ENCODE measurements at regions not wholly inside any gene's neighbourhood (a gene's known extent, or its start where the extent isn't known, plus 50 kb on each side); places are given as distances from the start of the nearest gene placed in this dataset.

DNA sequence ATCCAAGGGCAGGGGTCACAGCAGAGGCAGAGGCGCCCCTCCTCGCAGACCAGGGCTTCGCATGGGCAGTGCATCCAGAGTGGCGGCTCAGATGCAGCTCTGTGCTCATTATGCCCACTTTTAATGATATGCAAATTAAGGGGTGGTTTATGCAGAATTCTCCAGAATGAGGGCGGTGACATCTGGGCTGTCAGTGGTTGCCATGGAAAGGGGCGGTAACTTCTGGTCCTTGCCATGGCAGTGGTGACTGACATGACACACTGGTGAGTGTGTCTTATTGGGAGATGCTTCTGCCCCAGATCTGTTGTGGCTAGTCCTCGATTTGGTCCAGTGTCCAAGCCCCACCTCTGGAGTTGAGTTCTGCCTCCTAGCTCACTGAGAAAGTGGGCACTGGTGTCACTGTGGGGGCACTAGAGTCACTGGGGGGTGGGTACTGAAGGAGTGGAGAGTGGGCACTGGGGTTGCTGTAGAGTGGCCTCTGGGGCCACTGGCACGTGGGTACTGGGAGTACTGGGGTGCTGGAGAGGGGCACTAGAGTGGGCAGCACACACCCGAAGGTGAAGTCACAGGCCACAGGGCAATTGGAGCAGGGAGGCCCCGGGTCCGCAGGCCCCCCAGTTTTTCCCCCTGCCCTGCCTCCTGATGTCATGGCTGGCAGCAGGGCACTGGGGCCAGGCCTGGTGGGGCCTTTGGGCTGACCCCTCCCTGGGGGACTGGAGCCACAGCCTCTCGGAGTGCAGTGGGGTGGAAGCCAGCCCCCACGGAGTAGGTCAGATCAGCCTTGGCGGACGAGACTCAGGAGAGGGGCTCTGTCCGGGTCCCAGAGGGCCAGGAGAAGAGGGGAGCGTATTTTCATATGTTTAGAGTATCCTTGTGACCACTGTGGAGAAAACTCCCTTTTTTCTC, 98.6 kb upstream of the NKX1-1 start:
- Histone ChIP-seq H3K36me3 (ENCODE audit: control insufficient read depth, insufficient read depth, low read length) (no peaks in the 10 kb centered on the region), H3K4me3 (ENCODE audit: extremely low read depth, insufficient read depth, low read length, poor library complexity, severe bottlenecking) (no peak overlapping the region), H3K9me3 (ENCODE audit: control insufficient read depth, low read length) (no peaks in the 10 kb centered on the region), H3K4me1 (ENCODE audit: control insufficient read depth, insufficient read depth, low read length, poor library complexity, severe bottlenecking) (no peaks in the 10 kb centered on the region), H3K27ac (ENCODE audit: low read depth, low read length, severe bottlenecking) (no peak overlapping the region)
- WGBS, 2 experiments (ENCODE audit: insufficient coverage in 2 of 2): 87 to 88% methylated on average over 13 to 15 of the region's 17 CpGs

DNA sequence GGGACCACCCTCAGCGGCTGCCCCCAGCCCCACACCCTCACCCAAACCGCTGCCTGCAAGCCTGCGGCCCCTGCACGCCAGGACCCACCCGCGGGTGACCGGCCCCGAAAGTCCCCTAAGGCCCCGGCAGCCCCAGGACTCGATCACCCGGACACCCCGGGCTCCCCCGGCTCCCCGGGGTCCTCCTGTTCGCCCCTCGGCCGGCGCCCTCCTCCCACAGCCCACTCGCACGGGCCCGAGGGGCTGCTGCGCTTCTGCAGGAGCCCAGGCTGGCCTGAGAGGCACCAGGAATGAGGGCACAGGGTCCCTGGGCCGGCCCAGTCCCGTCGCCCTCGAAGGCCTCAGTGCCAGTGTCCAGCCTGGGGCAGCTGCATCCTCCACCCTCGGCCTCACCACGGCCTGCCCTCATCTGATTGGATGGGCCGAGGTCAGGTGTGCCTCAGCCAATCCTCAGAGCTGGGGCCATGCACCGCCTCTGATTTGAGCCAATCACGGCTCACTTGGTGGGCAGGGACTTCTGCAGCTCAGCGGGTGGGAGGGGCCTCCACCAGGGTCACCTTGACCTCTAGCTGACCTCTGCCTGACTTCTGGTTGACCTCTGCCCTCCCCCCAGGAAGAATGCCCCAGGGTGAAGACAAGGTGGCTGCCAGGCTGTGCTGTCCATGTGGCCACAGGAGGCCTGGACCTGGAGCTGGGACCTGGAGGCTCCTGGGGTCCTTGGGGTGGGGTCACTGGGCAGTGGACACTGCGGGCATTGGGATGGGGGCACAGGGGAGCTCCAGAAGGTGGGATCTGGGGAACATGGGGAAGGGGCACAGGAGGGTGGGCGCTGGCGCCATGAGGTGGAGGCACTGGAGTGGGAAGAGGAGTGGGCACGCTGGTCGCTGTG, 97.6 kb upstream of the NKX1-1 start:
- WGBS, 2 experiments (ENCODE audit: insufficient coverage in 2 of 2): 92 to 97% methylated on average over 28 to 37 of the region's 37 CpGs
- Histone ChIP-seq H3K4me3 (ENCODE audit: extremely low read depth, insufficient read depth, low read length, poor library complexity, severe bottlenecking) (no peak overlapping the region), H3K4me1 (ENCODE audit: control insufficient read depth, insufficient read depth, low read length, poor library complexity, severe bottlenecking) (no peaks in the 10 kb centered on the region), H3K27ac (ENCODE audit: low read depth, low read length, severe bottlenecking) (no peak overlapping the region), H3K9me3 (ENCODE audit: control insufficient read depth, low read length) (no peaks in the 10 kb centered on the region), H3K36me3 (ENCODE audit: control insufficient read depth, insufficient read depth, low read length) (no peaks in the 10 kb centered on the region)

DNA sequence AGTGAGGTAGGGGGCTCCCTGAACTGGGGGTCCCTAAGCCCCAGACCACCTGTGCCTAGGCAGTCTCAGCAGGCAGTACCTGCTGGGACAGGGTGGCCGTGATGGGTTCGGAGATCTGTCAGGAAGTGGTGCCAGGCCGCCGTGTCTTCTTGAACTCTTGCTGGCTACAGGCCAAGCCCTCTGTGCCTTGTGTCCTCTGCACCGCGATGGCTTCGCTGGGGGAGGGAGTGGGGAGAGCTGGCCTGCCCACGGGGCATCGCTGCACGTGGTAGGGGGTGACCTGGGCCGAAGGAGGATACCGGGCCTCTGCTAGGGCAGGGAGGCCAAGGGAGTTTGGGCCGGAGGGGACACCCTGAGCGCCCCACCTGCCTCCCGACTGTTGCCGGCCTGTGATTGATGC, 96.7 kb upstream of the NKX1-1 start:
- WGBS, 2 experiments (ENCODE audit: insufficient coverage in 2 of 2): 91 to 95% methylated on average over 12 to 16 of the region's 16 CpGs
- no peaks in the 10 kb centered on the region for H3K36me3 ChIP-seq (ENCODE audit: control insufficient read depth, insufficient read depth, low read length)
- no peaks in the 10 kb centered on the region for H3K9me3 ChIP-seq (ENCODE audit: control insufficient read depth, low read length)
- H3K4me3 ChIP-seq (ENCODE audit: extremely low read depth, insufficient read depth, low read length, poor library complexity, severe bottlenecking): no peak overlapping the region
- H3K27ac ChIP-seq (ENCODE audit: low read depth, low read length, severe bottlenecking): no peak overlapping the region
- no peaks in the 10 kb centered on the region for H3K4me1 ChIP-seq (ENCODE audit: control insufficient read depth, insufficient read depth, low read length, poor library complexity, severe bottlenecking)

DNA sequence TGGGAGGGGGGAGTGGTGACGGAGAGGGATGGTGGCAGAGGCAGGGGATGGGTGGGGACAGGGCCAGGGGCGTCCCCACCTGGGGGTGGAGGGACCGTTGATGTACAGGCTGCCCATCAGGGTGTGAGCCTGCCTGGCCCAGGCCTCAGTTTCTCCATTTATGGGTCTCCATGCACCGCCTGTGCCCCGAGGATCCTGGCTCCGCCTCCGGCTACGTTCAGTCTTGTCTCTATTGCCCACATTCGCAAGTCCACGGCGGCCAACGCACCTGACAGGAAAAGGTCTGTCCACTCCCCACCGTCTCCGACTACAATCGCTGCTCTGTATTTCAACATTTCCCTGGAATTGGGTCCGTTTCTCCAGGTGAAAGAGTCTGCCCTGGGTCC, 96.3 kb upstream of the NKX1-1 start:
- H3K9me3 ChIP-seq (ENCODE audit: control insufficient read depth, low read length): no peaks in the 10 kb centered on the region
- H3K27ac ChIP-seq (ENCODE audit: low read depth, low read length, severe bottlenecking): no peak overlapping the region
- WGBS, 2 experiments (ENCODE audit: insufficient coverage in 2 of 2): 89 to 93% methylated on average over 13 to 16 of the region's 16 CpGs
- H3K4me3 ChIP-seq (ENCODE audit: extremely low read depth, insufficient read depth, low read length, poor library complexity, severe bottlenecking): no peak overlapping the region
- no peaks in the 10 kb centered on the region for H3K36me3 ChIP-seq (ENCODE audit: control insufficient read depth, insufficient read depth, low read length)
- no peaks in the 10 kb centered on the region for H3K4me1 ChIP-seq (ENCODE audit: control insufficient read depth, insufficient read depth, low read length, poor library complexity, severe bottlenecking)

DNA sequence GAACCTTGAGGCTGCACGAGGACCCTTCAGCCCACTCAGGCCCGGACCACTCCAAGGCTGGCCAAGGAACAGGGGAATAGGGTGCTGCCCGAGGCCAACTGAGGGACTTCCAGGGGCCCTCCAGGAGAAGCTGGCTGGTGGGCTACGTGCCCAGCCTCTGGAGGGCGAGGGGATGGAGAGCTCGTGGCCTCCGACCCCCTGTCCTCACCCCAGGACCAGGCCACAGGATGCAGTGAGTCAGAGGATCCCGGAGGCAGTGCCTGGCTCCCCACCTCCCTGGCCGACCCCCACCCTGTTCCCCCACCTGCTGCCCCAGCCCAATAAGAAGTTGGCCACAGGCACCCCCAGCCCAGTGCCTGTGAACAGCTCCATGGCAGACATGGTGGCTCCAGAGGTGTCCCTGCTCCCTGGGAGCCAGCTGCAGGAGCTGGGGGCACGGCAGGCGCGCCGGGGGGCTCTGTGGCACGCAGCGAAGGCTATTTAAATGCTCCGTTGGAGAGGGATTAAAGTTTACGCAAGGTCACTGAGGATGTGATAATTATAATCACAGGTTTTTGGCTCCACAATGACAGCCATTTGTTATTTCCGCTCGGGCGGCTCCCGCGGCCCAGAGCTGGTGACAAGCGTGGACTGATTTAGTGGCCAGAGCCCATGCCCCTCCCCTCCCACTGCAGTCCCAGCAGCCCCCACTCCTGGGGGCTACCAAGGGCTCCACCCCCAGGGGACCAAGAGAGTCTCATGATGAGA, 95.7 kb upstream of the NKX1-1 start:
- no peaks in the 10 kb centered on the region for H3K9me3 ChIP-seq (ENCODE audit: control insufficient read depth, low read length)
- 87 to 88% methylated on average over 15 to 17 of the region's 23 CpGs for WGBS, 2 experiments (ENCODE audit: insufficient coverage in 2 of 2)
- H3K4me3 ChIP-seq (ENCODE audit: extremely low read depth, insufficient read depth, low read length, poor library complexity, severe bottlenecking): no peak overlapping the region
- H3K36me3 ChIP-seq (ENCODE audit: control insufficient read depth, insufficient read depth, low read length): no peaks in the 10 kb centered on the region
- H3K27ac ChIP-seq (ENCODE audit: low read depth, low read length, severe bottlenecking): no peak overlapping the region
- H3K4me1 ChIP-seq (ENCODE audit: control insufficient read depth, insufficient read depth, low read length, poor library complexity, severe bottlenecking): no peaks in the 10 kb centered on the region

DNA sequence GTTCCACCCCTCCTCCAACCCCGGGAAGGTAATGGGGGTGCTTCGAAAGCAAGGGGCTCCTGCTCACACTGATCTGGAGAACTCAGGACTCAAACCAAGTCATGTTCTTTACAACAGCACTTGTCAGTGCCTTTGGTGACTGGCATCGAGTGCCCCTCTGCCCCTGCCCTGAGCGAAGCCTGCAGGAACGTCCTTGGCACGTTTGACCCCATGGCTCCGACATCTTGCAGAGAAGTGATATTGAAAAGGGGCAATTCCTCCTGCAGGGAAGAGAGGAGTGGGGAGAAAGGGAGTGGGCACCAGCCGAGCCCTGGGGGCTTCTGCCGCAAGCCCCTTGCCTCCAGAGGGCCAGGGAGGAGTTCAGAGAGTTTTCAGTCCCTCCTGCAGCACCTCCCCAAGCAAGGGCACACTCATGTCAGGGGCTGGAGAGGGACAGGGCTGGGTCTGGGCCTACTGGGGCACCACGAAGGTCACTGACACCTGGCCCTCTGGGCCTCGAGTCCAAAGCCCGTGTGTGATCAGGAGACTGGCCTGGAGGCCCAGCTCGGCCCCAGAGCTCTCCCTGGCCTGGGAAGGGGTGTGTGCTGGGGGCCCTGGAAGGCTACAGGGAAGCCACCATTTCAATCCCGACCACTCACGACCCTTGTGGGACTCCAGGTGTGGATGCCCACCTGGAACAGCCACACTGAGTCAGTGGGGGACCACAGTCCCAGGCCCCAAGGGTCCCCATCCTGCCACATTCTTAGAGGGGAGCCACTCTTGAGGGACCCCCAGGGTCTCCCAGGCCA, 94.9 kb upstream of the NKX1-1 start:
- 81 to 87% methylated on average over 11 to 14 of the region's 15 CpGs for WGBS, 2 experiments (ENCODE audit: insufficient coverage in 2 of 2)
- no peak overlapping the region for H3K4me3 ChIP-seq (ENCODE audit: extremely low read depth, insufficient read depth, low read length, poor library complexity, severe bottlenecking)
- H3K9me3 ChIP-seq (ENCODE audit: control insufficient read depth, low read length): no peaks in the 10 kb centered on the region
- H3K36me3 ChIP-seq (ENCODE audit: control insufficient read depth, insufficient read depth, low read length): no peaks in the 10 kb centered on the region
- H3K4me1 ChIP-seq (ENCODE audit: control insufficient read depth, insufficient read depth, low read length, poor library complexity, severe bottlenecking): no peaks in the 10 kb centered on the region
- H3K27ac ChIP-seq (ENCODE audit: low read depth, low read length, severe bottlenecking): no peak overlapping the region

DNA sequence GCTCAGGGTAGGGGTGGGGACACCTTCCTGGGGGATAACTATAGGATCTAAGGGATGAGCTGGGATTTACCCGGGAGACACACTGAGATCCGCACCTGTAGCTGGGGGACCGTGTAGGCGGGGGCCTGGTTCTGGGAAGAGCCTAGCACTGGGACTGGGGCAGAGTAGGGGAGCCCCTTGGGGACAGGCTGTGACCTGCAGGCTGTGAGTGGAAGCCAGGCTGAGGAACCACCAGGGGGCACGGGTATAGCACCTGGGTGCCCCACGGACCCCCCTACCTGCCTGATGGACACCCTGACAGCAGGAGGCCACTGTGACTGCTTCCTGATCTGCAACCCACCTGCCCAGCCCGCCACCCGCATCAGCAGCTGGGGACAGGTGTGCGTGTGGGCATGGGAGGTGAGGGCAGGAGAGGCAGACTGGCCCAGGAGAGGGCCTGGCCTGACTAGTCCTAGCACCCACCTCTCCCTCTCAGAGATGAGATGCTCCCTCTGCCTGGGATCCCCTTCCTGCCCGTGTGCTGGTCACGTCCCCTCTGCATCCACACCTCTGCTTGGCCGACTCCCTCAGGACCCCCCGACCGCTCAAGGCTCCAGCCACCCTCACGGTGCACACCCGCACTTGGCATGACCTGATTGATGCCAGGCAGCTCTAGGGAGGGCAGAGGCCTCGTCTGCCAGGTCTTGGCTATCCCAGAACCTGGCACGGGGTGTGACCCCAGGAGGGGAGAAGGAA, 94.2 kb upstream of the NKX1-1 start:
- Histone ChIP-seq H3K27ac (ENCODE audit: low read depth, low read length, severe bottlenecking) (no peak overlapping the region), H3K4me3 (ENCODE audit: extremely low read depth, insufficient read depth, low read length, poor library complexity, severe bottlenecking) (no peak overlapping the region), H3K9me3 (ENCODE audit: control insufficient read depth, low read length) (no peaks in the 10 kb centered on the region), H3K4me1 (ENCODE audit: control insufficient read depth, insufficient read depth, low read length, poor library complexity, severe bottlenecking) (no peaks in the 10 kb centered on the region), H3K36me3 (ENCODE audit: control insufficient read depth, insufficient read depth, low read length) (no peaks in the 10 kb centered on the region)
- 90 to 94% methylated on average over 16 to 17 of the region's 18 CpGs for WGBS, 2 experiments (ENCODE audit: insufficient coverage in 2 of 2)

DNA sequence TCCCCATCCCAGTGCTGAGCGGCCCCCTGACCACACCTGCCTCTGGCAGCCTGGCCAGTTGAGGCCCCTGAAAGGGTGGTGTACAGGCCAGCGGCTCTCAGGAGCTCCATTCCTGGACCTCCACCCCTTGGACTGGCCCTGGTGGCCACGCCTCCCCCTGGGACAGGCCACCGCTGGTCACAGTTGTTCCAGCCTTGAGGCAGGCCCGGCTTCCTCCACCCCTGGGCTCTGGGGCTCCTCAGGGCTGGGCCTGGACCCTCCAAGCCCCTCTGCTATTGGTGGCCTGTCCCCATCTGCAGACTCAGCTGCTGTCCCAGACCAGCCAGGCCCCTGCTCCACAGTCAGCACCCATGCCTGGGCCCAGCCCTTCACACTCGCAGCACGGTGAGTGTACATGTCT, 93.2 kb upstream of the NKX1-1 start:
- H3K36me3 ChIP-seq (ENCODE audit: control insufficient read depth, insufficient read depth, low read length): no peaks in the 10 kb centered on the region
- no peak overlapping the region for H3K4me3 ChIP-seq (ENCODE audit: extremely low read depth, insufficient read depth, low read length, poor library complexity, severe bottlenecking)
- H3K4me1 ChIP-seq (ENCODE audit: control insufficient read depth, insufficient read depth, low read length, poor library complexity, severe bottlenecking): no peaks in the 10 kb centered on the region
- 83 to 88% methylated on average over 6 to 7 of the region's 7 CpGs for WGBS, 2 experiments (ENCODE audit: insufficient coverage in 2 of 2)
- no peak overlapping the region for H3K27ac ChIP-seq (ENCODE audit: low read depth, low read length, severe bottlenecking)
- H3K9me3 ChIP-seq (ENCODE audit: control insufficient read depth, low read length): no peaks in the 10 kb centered on the region

DNA sequence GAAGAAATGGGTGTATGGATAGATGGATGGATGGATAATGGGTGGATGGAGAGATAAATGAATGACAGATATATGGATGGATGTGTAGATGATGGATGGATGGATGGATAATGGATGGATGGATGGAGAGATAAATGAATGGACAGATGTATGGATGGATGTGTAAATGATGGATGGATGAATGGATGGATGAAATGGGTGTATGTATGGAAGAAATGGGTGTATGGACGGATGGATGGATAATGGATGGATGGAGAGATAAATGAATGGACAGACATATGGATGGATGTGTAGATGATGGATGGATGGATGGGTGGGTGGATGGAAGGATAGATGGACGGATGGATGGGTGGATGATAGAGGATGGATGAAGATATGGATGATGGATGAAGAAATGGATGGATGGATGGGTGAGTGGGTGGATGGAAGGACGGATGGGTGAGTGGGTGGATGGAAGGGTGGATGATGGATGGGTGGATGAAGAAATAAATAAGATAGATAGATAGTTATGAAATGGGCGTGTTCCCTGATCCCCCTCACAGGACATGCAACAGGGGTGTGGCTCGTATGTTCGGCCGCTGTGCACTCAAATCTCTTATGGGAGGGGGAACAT, 91.1 kb upstream of the NKX1-1 start:
- WGBS, 2 experiments (ENCODE audit: insufficient coverage in 2 of 2): 58 to 74% methylated on average over 4 to 7 of the region's 7 CpGs
- no peaks in the 10 kb centered on the region for H3K9me3 ChIP-seq (ENCODE audit: control insufficient read depth, low read length)
- H3K36me3 ChIP-seq (ENCODE audit: control insufficient read depth, insufficient read depth, low read length): no peaks in the 10 kb centered on the region
- no peak overlapping the region for H3K4me3 ChIP-seq (ENCODE audit: extremely low read depth, insufficient read depth, low read length, poor library complexity, severe bottlenecking)
- H3K4me1 ChIP-seq (ENCODE audit: control insufficient read depth, insufficient read depth, low read length, poor library complexity, severe bottlenecking): no peaks in the 10 kb centered on the region
- H3K27ac ChIP-seq (ENCODE audit: low read depth, low read length, severe bottlenecking): no peak overlapping the region

All from mesodermal cell (in vitro differentiated cells).